Ovary (tissue), 3 donors: ENCODE measurements at regions not wholly inside any gene's neighbourhood (a gene's known extent, or its start where the extent isn't known, plus 50 kb on each side); places are given as distances from the start of the nearest gene placed in this dataset.

Experiments used
- CTCF ChIP-seq, 3 donors: fragments of 450-650 bp in 2 of 3; fragments of 200-600 bp in 1 of 3; IDR thresholded peaks; one replicate each; pipeline versions ENCODE4 v1.5.1 to v1.8.0; 2016 to 2022; ENCODE audit warnings: antibody characterized with exemption in 3 of 3, mild to moderate bottlenecking in 1 of 3
- EP300 ChIP-seq: sonication (generic); formaldehyde crosslinking; IDR thresholded peaks from one replicate; pipeline ENCODE4 v1.6.1; 2017; ENCODE audit warnings: antibody characterized with exemption
- POLR2A ChIP-seq: fragments of 450-650 bp; IDR thresholded peaks from one replicate; pipeline ENCODE4 v1.6.1; 2017; ENCODE audit warnings: antibody characterized with exemption, mild to moderate bottlenecking, moderate library complexity
- donor health status: DM: no; HTN: no; CAD: no.

GRCh38 chr7:13009517-13009916, 322.1 kb downstream of the ARL4A start:
- TF ChIP-seq CTCF (IDR thresholded peaks at IDR 0.05): no peak
- TF ChIP-seq EP300: no peak
- TF ChIP-seq POLR2A: no peak
